GM12873 (cell line): ENCODE measurements at regions not wholly inside any gene's neighbourhood (a gene's known extent, or its start where the extent isn't known, plus 50 kb on each side); places are given as distances from the start of the nearest gene placed in this dataset.

Experiments used
- CTCF ChIP-seq: IDR thresholded peaks from 2 replicates; pipeline ENCODE4 v1.5.1; 2012; ENCODE audit warnings: low read depth, mild to moderate bottlenecking, moderate library complexity, low read length, control low read depth; ENCODE audit not compliant: insufficient read depth; ENCODE audit errors: missing control alignments

DNA sequence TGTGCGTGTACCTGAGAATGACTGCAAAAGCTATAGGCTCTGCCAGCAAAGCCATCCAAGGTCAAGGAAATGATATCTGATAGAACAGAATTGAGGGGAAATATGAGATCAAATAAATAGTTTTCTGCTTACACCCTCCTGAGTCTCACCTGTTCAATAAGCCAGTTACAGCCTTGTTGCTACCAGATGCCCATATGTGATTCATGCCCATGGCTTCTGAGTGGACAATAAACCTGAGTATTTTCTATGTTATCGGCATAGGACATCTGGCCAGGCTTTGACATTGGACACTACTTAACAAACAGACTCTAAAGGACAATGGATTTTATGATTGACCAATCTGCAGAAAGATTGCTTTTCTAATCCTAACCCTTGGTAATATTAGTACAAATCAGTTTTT, 297.9 kb downstream of the LRATD1 start:
- no peak for TF ChIP-seq CTCF

DNA sequence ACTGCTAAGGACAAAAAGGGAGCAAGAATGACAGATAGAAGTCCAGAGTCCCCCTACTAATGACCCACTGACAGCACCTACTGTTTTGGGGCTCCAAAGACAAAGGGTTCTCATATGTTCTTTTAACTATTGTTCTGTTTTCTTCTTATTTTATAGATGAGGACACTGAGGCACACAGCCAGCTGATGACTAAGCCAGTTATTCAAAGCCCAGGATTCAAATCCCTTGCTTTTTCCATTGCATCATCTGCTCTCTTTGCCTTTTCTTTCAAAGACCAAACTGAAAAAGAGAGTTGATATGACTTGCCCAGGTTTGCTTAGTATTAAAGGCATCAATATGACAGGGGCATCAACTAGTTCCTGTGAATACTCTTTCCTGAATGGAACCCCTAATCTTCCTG, 299.8 kb downstream of the LRATD1 start:
- TF ChIP-seq CTCF: no peak

- no peak for TF ChIP-seq CTCF
Measured at GRCh38 chr2:14933753-14934152, 301.2 kb downstream of the LRATD1 start.

- no peak for TF ChIP-seq CTCF
Measured at GRCh38 chr2:14936426-14936825, 303.9 kb downstream of the LRATD1 start.

DNA sequence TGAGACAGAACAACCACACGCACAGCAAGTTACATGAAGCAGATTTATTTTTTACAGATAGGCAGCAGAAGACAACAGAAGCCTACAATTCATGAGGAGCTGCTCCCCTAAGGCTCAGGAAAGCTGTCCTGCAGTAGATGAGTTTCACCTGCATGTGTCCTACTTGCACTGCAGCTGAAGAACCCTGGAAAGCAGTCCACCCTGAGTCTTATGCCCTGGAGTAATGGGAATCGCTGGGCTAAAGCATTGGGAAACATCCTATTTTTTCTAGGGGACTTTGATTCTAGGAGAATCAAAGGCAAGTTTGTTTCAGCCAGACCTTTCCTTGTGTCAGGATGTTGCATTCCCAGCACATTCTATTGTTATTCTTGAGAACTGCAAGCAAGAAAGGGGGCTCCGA, 304.8 kb downstream of the LRATD1 start:
- TF ChIP-seq CTCF: no peak

DNA sequence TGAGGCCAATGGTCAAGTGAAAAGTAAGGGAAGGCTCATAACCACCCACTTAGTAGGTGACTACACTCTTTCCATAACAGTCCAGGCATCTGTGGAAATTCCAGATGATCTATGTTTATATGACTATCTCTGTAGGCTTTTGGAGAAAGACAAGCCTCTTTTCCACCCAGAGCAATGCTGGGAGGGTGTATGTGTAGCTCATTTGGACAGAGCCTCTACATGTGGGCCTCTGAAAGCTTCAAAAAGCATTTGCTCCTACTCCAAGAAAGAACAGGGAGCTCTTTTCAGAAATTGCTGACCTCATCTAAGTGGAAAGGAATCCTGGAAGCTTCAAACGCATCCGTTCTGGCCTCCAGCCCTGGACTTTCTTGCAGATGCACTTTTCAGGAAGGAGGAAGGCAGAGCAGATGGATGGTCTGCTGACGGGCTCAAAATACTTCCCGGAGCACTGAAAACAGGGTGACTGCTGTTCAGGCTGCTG, 308.7 kb downstream of the LRATD1 start:
- TF ChIP-seq CTCF: no peak

DNA sequence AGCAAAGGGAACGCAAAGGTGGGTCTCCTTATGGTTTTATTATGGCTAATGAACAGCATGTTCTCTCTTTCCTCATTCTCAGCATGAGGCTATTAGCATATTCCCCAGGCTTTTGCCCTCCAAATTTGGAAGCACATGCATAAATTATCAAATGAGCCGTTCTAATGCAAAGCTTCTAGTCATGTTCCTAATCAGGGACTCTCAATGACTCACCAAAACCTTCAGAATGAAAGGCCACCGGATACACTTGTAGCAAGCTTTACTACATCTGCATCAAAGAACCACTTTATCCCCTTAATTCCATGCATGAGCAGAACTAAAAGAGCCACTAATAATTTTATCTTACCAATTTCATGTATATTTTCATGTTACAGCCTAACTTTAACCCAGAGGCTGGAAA, 310.5 kb downstream of the LRATD1 start:
- no peak for TF ChIP-seq CTCF
